HG03103 (cell line): ENCODE measurements at regions not wholly inside any gene's neighbourhood (a gene's known extent, or its start where the extent isn't known, plus 50 kb on each side); places are given as distances from the start of the nearest gene placed in this dataset.

Experiments used
- ATAC-seq: cut with Tn5 transposase; IDR thresholded peaks from one replicate; pipeline ENCODE4 v1.9.1; 2021; ENCODE audit warnings: low read depth; ENCODE audit not compliant: unreplicated experiment

DNA sequence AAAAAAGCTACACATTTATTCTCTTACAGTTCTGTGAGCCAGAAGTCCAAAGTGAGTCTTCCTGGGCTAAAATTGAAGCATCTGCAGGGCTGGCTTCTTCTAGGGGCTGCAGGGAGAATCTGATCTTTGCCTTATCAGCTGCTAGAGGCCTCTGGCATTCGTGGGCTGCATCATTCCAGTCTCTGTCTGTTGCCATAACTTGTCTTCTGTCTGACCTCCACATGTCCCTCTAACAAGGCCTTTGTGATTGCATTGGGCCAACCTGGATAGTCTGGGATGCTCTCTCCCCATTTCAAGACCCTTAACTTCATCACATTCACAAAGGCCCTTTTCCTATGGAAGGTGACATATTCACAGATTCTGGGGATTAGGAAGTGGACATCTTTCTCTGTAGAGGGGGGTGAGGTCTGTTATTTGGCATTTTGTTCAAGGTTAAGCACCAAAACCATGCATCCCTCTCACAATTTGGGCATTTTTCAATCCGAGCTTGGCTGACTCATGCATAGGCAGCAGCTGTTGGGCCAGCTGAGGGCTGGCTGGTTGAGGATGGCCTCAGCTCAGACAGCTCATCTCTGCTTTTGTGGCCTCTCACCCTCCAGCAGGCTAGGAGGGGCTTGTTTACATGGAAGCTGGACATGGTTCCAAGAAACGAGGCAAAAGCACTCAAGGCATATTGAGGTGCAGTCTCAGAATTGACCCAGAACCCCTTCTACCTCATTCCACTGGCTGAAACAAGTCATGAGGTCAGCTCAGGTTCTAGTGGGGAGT, 116.1 kb upstream of the NXT1 start:
- no peak for ATAC-seq

DNA sequence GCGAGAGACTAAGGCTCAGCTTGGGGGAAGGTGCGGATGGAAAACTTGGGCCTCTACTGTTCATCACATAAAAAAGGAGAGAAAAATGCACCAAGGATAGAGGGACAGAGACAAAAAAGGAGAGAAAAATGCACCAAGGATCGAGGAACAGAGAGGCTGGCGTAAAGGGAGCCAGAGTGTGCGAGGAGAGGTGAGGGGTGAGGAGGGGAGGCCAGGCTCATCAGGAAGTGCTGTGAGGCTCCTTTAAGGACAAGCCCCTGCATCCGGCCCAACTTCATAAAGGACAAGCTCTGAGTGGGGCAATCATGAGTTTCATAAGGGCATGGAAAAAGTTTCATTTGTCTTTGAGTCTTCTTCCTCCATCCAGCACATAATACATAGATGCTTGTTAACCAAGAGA, 117.2 kb upstream of the NXT1 start:
- no peak for ATAC-seq

DNA sequence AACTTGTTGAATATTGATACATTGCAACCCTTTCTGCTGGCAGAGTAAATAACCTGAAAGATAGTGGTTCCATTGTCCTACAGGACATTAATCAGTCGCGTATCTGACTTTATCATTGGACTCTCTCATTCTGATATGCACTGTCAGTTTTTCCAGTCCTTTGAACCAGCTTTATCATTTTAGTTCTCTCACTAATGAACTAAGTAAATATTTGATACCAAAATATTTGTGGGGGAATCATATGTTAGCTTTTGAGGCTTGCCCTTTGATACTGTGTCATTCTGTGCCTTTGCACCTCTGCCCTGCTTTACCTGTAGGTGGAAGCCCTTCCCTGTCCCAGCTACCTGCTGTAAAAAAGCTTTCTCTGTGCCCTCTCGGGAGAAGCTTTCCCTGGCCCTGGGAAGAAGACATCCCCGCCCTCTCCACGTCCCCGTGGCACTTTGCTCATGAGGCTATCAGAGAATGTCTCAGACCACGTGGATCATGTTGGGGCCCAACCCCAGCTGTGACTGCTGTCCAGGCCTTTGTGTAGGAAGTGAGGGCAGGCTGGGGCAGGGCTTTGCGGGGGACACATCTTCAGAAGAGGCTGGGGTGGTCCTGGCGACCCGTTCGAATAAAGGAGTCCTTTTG, 117.8 kb upstream of the NXT1 start:
- ATAC-seq = no peak

GRCh38 chr20:23232219-23232581, 118.4 kb upstream of the NXT1 start:
- ATAC-seq = no peak

GRCh38 chr20:23231561-23232218, 118.9 kb upstream of the NXT1 start:
- no peak for ATAC-seq

DNA sequence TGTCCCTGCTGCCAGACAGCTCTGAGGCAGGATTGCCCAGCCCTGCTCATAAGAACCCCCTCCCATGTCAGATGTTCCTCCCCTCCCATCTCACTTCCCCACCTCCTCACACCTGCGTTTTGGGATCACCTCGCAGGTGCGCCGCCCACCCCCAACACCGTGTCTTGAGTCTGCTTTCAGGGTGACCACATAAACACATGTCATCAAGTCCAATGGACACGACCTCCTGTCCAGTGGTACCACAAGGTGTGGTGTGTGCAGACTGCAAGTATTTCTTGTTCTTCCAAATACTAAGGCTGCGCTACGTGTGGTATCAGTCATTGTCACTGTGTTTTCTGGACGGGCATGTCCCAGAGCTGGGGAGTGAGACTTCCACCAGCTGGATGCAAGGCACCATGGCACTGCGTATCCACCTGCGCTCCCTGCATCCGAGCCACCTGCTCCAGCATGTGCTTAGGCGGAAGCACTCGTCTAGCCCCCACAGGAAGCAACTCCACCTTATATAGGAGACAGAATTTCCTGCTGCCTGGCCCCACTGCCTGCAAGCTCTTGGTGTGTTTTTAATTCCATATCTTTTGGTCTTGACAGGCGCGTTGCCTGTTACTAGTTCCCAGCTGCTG, 119.7 kb upstream of the NXT1 start:
- ATAC-seq = no peak

GRCh38 chr20:23229989-23230388, 120.6 kb upstream of the NXT1 start:
- no peak for ATAC-seq

DNA sequence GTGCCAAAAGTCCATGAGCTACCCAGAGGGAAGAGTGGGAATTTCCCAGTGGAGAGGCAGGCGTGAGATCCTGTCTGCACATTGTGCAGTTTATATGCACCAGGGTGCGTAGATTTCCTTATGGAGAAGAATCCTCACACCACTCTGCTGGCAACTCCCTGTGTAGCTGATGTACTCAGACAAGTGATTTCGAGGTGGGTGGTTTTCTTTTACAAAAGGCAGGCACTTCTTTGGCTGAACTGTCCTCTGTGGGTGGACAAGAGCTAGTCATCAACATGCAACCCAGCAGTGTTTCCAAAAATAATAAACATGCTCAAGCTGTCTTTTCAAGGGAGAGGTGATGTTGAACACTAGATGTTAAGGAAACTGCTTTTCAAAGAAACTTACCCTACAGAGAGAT, 121.7 kb upstream of the NXT1 start:
- no peak for ATAC-seq

DNA sequence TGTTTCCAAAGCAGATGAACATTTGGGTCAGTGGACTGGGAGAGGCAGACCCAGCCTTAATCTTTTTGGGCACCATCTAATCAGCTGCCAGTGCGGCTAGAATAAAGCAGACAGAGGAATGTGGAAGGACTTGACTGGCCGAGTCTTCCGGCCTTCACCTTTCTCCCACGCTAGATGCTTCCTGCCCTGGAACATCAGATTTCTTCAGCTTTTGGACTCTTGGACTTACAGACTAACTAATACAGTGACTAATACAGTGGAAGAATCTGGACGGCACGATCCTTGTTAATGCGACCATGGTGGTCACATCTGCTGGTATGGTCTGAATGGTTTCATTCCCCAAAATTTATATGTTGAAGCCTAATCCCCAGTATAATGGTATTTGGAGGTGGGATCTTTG, 122.6 kb upstream of the NXT1 start:
- no peak for ATAC-seq

GRCh38 chr20:23227274-23227673, 123.3 kb upstream of the NXT1 start:
- ATAC-seq = no peak

- ATAC-seq = no peak
Observed at GRCh38 chr20:23226612-23227265, 123.9 kb upstream of the NXT1 start.

DNA sequence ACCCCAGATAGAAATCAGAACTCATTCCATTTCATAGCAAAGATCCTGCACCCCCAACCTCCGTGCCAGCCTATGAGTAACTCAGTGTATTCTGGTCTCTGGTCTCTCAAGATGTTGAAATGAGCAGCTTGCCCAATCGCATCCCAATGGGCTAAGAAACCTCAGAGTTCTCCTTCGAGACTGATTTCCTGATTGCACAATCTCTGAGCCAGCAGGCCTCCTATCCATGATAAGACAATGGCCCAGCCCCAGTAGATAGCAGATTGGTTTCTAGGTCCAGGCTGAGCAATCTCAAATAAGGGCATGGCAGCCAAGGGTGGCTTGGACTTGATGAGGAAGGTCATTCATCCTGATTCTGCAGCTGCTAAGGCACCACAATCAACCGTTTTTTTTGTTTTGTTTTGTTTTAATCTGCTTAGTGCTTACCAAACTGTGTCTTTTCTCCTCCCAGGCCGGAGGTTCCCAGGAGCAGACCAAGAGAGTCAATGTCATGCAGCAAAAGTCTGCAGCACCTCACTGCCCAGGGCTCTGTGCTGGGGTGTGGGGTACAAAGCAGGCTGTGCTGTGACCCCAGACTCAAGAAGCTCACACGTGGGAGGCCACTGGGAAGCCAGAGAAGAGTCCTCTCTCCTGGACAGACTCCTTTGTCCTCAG, 125.1 kb upstream of the NXT1 start:
- no peak for ATAC-seq

- ATAC-seq = no peak
Observed at GRCh38 chr20:23224806-23225205, 125.8 kb upstream of the NXT1 start.

DNA sequence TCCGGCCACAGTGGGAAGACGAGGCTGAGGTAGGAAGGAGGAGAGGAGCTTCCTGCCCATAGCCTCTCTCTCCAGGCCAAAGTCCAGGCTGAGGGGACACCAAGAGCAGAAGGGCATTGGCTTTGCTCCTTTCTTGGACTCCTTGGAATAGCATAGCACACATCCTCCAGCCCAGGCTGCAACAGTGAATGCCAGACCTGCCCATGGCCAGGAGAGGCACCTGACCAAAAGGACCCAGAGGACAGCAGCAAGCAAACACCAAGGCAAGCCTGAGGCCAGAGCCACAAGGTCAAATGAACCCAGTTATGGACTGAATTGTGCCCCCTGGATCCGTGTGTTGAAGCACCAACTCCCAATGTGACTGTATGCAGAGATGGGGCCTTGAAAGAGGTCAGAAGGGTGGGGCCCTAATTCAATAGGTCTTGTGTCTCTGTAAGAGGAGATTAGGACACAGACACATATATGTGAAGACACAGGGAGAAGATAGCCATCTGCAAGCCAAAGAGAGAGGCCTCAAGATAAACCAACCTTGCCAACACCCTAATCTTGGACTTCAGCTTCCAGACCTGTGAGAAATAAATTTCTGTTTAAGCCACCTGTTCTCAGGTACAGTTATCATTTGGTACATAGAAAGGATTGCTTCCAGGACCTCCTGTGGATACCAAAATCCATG, 126.5 kb upstream of the NXT1 start:
- no peak for ATAC-seq

DNA sequence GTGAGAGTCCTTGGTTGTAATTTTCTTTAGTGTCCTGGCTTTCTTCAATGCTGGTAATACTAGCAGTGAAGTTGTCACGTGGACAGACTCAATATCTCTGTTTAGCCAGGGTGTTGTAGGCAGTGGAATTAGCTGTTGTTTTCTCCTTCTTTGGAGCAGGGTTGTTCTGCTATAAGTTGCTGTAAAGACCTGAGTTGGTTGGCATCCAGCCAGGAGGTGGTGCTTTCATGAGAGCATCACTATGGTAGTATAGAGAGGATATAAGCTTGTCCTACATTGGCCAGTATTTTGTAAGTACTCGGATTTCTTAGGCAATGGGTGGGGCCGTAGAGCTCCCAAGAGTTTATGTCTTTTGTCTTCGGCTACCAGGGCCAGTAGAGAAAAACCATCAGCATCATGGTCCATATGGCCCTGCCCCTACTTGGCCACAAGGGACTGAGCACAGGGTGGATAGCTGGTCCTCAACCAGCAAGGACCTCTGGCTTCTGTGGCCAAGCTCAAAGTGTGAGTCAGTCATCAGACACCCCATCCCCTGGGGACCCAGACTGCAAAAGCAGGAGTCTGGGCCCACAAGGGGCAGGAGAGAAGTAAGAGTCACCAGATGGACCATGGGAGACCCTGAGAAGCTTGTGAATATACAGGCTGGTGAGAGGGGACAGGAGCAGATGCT, 127.9 kb upstream of the NXT1 start:
- no peak for ATAC-seq

DNA sequence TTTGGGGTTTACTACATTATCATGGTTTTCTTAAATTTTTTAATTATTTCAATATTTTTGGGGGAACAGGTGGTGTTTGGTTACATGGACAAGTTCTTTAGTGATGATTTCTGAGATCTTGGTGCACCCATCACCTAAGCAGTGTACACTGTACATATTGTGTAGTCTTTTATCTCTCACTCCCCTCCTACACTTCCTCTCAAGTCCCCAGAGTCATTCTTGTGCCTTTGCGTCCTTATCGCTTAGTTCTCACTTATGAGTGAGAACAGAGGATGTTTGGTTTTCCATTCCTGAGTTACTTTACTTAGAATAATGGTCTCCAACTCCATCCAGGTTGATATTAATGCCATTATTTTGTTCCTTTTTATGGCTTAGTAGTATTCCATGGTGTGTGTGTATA, 130.9 kb upstream of the CD93 start:
- ATAC-seq = no peak

- no peak for ATAC-seq
Observed at GRCh38 chr20:23215344-23215995, 129.3 kb upstream of the CD93 start.

- ATAC-seq = no peak
Observed at GRCh38 chr20:23214903-23215302, 128.8 kb upstream of the CD93 start.

- no peak for ATAC-seq
Observed at GRCh38 chr20:23212464-23212995, 126.4 kb upstream of the CD93 start.
